GM13976 (cell line): ENCODE measurements at regions not wholly inside any gene's neighbourhood (a gene's known extent, or its start where the extent isn't known, plus 50 kb on each side); places are given as distances from the start of the nearest gene placed in this dataset.

Experiments
- DNase-seq: peaks from one replicate; pipeline ENCODE4 v3.0.0; 2012; ENCODE audit warnings: low spot score
- CTCF ChIP-seq: IDR thresholded peaks from 2 replicates; pipeline ENCODE4 v1.5.1; 2012; ENCODE audit warnings: borderline replicate concordance, mild to moderate bottlenecking; ENCODE audit not compliant: insufficient read depth; ENCODE audit errors: extremely low read depth, missing control alignments, control extremely low read depth
- in situ Hi-C: fragments of 300-500 bp; cut with MboI; formaldehyde crosslinking; loops from one replicate; pipeline ENCODE4 v1.12.0; 2022; ENCODE audit warnings: low sequenced_read_pairs, mixed read lengths, inconsistent platforms; ENCODE audit not compliant: unreplicated experiment

DNA sequence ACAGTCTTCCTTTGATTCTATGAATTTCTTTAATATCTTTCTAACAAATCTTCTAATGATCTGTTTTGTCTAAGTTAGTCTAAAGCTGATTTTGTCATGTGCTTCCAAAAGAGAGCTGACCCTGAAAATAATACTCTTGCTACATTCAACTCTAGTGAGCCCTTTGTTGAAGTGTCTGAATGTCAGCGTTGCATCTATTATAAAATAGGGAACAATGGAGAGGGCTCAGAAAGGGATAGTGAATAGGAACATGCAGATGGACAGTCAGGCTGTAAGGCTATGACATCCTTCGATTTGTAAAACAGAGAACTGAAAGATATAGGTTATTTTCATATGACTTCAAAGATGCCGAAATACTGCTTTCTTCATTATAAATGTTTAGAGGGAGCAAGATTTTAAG is 304.5 kb downstream of the GALC start:
- TF ChIP-seq CTCF, result no peak
- in situ Hi-C loops, result no loop called here

GRCh38 chr14:87687420-87687819 is 305.6 kb downstream of the GALC start:
- in situ Hi-C loops, result no loop called here
- no peak for TF ChIP-seq CTCF

More for the DNA sequence above, 304.5 kb downstream of the GALC start:
- no peak for DNase-seq

GRCh38 chr14:87686746-87687145 is 306.2 kb downstream of the GALC start:
- in situ Hi-C loops, result no loop called here
- no peak for TF ChIP-seq CTCF
- no peak for DNase-seq

More at GRCh38 chr14:87687420-87687819, 305.6 kb downstream of the GALC start:
- DNase-seq, result no peak

DNA sequence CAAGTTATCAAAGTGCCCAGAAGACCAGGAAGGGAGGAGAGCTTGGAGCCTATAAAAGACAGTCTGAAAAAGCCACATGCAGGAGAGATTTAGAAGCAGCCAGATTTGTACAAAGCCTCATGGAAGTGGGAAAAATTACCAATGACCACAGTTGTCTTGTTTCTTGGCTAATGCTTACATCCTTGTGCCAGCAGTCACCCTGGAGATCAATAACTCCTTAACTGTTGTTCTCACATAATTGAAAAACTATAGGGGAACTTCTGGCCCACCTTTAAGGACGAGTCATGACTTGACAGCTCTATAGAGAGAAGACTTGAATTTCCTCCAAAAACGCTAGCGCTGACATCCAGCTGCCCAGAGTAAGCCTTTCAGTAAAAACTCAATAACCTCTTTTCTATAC is 313.1 kb downstream of the GALC start:
- TF ChIP-seq CTCF, result no peak
- in situ Hi-C loops, result no loop called here
- DNase-seq, result no peak

DNA sequence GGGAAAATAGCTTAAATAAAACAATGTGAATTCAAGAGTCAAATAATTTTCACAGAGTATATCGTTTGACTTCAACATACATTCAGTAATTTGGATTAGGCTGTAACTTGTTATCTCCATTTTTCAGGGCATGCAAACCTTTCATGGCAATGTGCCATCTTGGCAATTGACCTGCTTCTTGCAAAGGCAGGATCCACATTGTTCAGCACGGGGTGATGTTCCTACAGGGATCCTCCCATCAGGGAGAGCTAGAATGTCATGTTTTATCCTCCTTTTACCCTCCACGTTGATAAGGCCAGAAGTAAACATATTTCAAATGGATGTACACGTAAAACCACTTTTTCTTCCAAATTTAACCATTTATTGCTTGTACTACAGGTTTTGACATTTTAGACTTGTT is 314.4 kb downstream of the GALC start:
- DNase-seq, result no peak
- TF ChIP-seq CTCF, result no peak
- in situ Hi-C loops, result no loop called here

DNA sequence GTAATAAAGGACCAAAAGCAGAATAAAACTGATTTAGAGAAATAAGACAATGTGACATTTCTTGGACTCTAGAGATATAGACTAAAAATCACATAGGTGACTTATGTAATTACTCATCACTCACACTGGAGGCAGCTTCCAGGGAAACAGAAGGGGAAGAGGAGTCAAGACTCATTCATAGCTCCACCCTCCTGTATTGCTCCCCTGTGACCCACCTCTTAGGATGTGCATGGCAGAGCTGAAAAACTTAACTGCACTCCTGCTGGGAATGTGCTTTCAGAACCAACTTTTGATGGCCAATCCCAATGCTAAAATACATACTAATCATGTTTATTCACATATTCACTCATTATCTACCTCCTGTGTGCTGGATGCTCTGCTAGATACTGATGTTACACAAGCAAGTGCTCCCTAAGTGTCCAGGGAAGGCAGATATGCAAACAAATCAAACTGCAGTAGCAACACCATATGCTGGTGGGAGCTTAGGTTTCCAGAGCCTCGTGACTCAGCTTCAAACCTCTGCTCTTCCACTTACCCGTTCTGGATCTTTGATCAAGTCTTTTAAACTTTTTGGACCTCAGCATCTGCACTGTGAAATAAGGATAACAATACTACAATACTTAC is 316.1 kb downstream of the GALC start:
- DNase-seq, result no peak
- in situ Hi-C loops, result no loop called here
- TF ChIP-seq CTCF, result no peak
